IPS DF 4.7 (cell line): ENCODE measurements at regions not wholly inside any gene's neighbourhood (a gene's known extent, or its start where the extent isn't known, plus 50 kb on each side); places are given as distances from the start of the nearest gene placed in this dataset.

Source experiments
- DNase-seq: peaks from one replicate; pipeline ENCODE4 v3.0.0-alpha.2; 2013; ENCODE audit warnings: low spot score; ENCODE audit errors: extremely low read depth

GRCh38 chr9:79917421-79917820 lies 345.7 kb downstream of the TLE4 start:
- no peak for DNase-seq

- no peak for DNase-seq
Observed at GRCh38 chr9:79913867-79914266, 342.1 kb downstream of the TLE4 start.

GRCh38 chr9:79912318-79913070 lies 340.7 kb downstream of the TLE4 start:
- no peak for DNase-seq

- DNase-seq = no peak
Observed at GRCh38 chr9:79911724-79912123, 340.0 kb downstream of the TLE4 start.

- DNase-seq = no peak
Observed at GRCh38 chr9:79902825-79903600, 331.2 kb downstream of the TLE4 start.

- no peak for DNase-seq
Observed at GRCh38 chr9:79900754-79901153, 329.0 kb downstream of the TLE4 start.

GRCh38 chr9:79896390-79896980 lies 324.7 kb downstream of the TLE4 start:
- no peak for DNase-seq

GRCh38 chr9:79895232-79895631 lies 323.5 kb downstream of the TLE4 start:
- no peak for DNase-seq

GRCh38 chr9:79889369-79889768 lies 317.6 kb downstream of the TLE4 start:
- DNase-seq = no peak

- DNase-seq = no peak
Observed at GRCh38 chr9:79885093-79885857, 313.5 kb downstream of the TLE4 start.

GRCh38 chr9:79884546-79884945 lies 312.8 kb downstream of the TLE4 start:
- no peak for DNase-seq

- DNase-seq = no peak
Observed at GRCh38 chr9:79883073-79883645, 311.4 kb downstream of the TLE4 start.

- DNase-seq = no peak
Observed at GRCh38 chr9:79880626-79881025, 308.9 kb downstream of the TLE4 start.

- no peak for DNase-seq
Observed at GRCh38 chr9:79877943-79878602, 306.3 kb downstream of the TLE4 start.

GRCh38 chr9:79868567-79869189 lies 296.9 kb downstream of the TLE4 start:
- DNase-seq = no peak

GRCh38 chr9:79862921-79863890 lies 291.4 kb downstream of the TLE4 start:
- DNase-seq = no peak

GRCh38 chr9:79858508-79858907 lies 286.7 kb downstream of the TLE4 start:
- DNase-seq = no peak

- DNase-seq = no peak
Observed at GRCh38 chr9:79857188-79857587, 285.4 kb downstream of the TLE4 start.

GRCh38 chr9:79847074-79847473 lies 275.3 kb downstream of the TLE4 start:
- no peak for DNase-seq
